ENCODE measurements at regions not wholly inside any gene's neighbourhood (a gene's known extent, or its start where the extent isn't known, plus 50 kb on each side); places are given as distances from the start of the nearest gene placed in this dataset.

GRCh38 chr5:74052441-74053221 is 426.6 kb downstream of the ARHGEF28 start:
- no peak for DNase-seq (ENCODE audit: low spot score)
- no peaks in the 10 kb centered on the region for H3K36me3 Mint-ChIP-seq (ENCODE audit: low read depth)
- no peaks in the 10 kb centered on the region for H3K9me3 Mint-ChIP-seq
- H3K27ac Mint-ChIP-seq, result no peak overlapping the region
- H3K4me3 Mint-ChIP-seq, result no peak overlapping the region
- H3K4me1 Mint-ChIP-seq (ENCODE audit: low read depth), result no peaks in the 10 kb centered on the region
- peaks cover 17% of the 10 kb centered on the region for H3K27me3 Mint-ChIP-seq (ENCODE audit: low read depth)

GRCh38 chr5:74051076-74051475 is 425.1 kb downstream of the ARHGEF28 start:
- H3K4me3 Mint-ChIP-seq, result no peak overlapping the region
- H3K9me3 Mint-ChIP-seq, result no peaks in the 10 kb centered on the region
- peaks cover 11% of the 10 kb centered on the region for H3K27me3 Mint-ChIP-seq (ENCODE audit: low read depth)

GRCh38 chr5:74044936-74045335 is 418.9 kb downstream of the ARHGEF28 start:
- no peaks in the 10 kb centered on the region for H3K9me3 Mint-ChIP-seq
- H3K27me3 Mint-ChIP-seq (ENCODE audit: low read depth), result peaks cover 6% of the 10 kb centered on the region
- H3K36me3 Mint-ChIP-seq (ENCODE audit: low read depth), result no peaks in the 10 kb centered on the region
- H3K4me3 Mint-ChIP-seq, result no peak overlapping the region
- no peak for DNase-seq (ENCODE audit: low spot score)
- H3K27ac Mint-ChIP-seq, result no peak overlapping the region
- H3K4me1 Mint-ChIP-seq (ENCODE audit: low read depth), result no peaks in the 10 kb centered on the region

More at GRCh38 chr5:74051076-74051475, 425.1 kb downstream of the ARHGEF28 start:
- no peaks in the 10 kb centered on the region for H3K4me1 Mint-ChIP-seq (ENCODE audit: low read depth)
- no peak for DNase-seq (ENCODE audit: low spot score)
- H3K27ac Mint-ChIP-seq, result no peak overlapping the region
- H3K36me3 Mint-ChIP-seq (ENCODE audit: low read depth), result no peaks in the 10 kb centered on the region

GRCh38 chr5:74042959-74043358 is 417.0 kb downstream of the ARHGEF28 start:
- Mint-ChIP-seq H3K4me1 (ENCODE audit: low read depth) (no peaks in the 10 kb centered on the region), H3K27me3 (ENCODE audit: low read depth) (peaks cover 3% of the 10 kb centered on the region), H3K27ac (no peak overlapping the region), H3K9me3 (no peaks in the 10 kb centered on the region), H3K36me3 (ENCODE audit: low read depth) (no peaks in the 10 kb centered on the region), H3K4me3 (no peak overlapping the region)
- DNase-seq (ENCODE audit: low spot score), result no peak

GRCh38 chr5:74042559-74042958 is 416.6 kb downstream of the ARHGEF28 start:
- DNase-seq (ENCODE audit: low spot score), result no peak
- no peaks in the 10 kb centered on the region for H3K36me3 Mint-ChIP-seq (ENCODE audit: low read depth)
- peaks cover 3% of the 10 kb centered on the region for H3K27me3 Mint-ChIP-seq (ENCODE audit: low read depth)
- H3K4me1 Mint-ChIP-seq (ENCODE audit: low read depth), result no peaks in the 10 kb centered on the region
- H3K27ac Mint-ChIP-seq, result no peak overlapping the region
- no peak overlapping the region for H3K4me3 Mint-ChIP-seq
- H3K9me3 Mint-ChIP-seq, result no peaks in the 10 kb centered on the region

- H3K4me3 Mint-ChIP-seq, result no peak overlapping the region
- no peaks in the 10 kb centered on the region for H3K36me3 Mint-ChIP-seq (ENCODE audit: low read depth)
- H3K4me1 Mint-ChIP-seq (ENCODE audit: low read depth), result no peaks in the 10 kb centered on the region
- no peaks in the 10 kb centered on the region for H3K9me3 Mint-ChIP-seq
- no peak for DNase-seq (ENCODE audit: low spot score)
- no peak overlapping the region for H3K27ac Mint-ChIP-seq
- peaks cover 3% of the 10 kb centered on the region for H3K27me3 Mint-ChIP-seq (ENCODE audit: low read depth)
These were observed 415.9 kb downstream of the ARHGEF28 start for GRCh38 chr5:74041913-74042312.

- Mint-ChIP-seq H3K4me1 (ENCODE audit: low read depth) (no peaks in the 10 kb centered on the region), H3K9me3 (no peaks in the 10 kb centered on the region), H3K4me3 (no peak overlapping the region), H3K27me3 (ENCODE audit: low read depth) (peaks cover 3% of the 10 kb centered on the region), H3K36me3 (ENCODE audit: low read depth) (no peaks in the 10 kb centered on the region), H3K27ac (no peak overlapping the region)
- no peak for DNase-seq (ENCODE audit: low spot score)
These were observed 415.0 kb downstream of the ARHGEF28 start for GRCh38 chr5:74040811-74041491.

- peaks cover 3% of the 10 kb centered on the region for H3K27me3 Mint-ChIP-seq (ENCODE audit: low read depth)
- no peaks in the 10 kb centered on the region for H3K9me3 Mint-ChIP-seq
- no peak overlapping the region for H3K4me3 Mint-ChIP-seq
- H3K4me1 Mint-ChIP-seq (ENCODE audit: low read depth), result no peaks in the 10 kb centered on the region
- H3K27ac Mint-ChIP-seq, result no peak overlapping the region
- no peaks in the 10 kb centered on the region for H3K36me3 Mint-ChIP-seq (ENCODE audit: low read depth)
- DNase-seq (ENCODE audit: low spot score), result no peak
These were observed 414.1 kb downstream of the ARHGEF28 start for GRCh38 chr5:74040065-74040551.

GRCh38 chr5:74037321-74037720 is 411.3 kb downstream of the ARHGEF28 start:
- no peak overlapping the region for H3K27ac Mint-ChIP-seq
- no peaks in the 10 kb centered on the region for H3K36me3 Mint-ChIP-seq (ENCODE audit: low read depth)
- no peak for DNase-seq (ENCODE audit: low spot score)
- H3K4me3 Mint-ChIP-seq, result no peak overlapping the region
- peaks cover 2% of the 10 kb centered on the region for H3K27me3 Mint-ChIP-seq (ENCODE audit: low read depth)
- no peaks in the 10 kb centered on the region for H3K4me1 Mint-ChIP-seq (ENCODE audit: low read depth)
- H3K9me3 Mint-ChIP-seq, result no peaks in the 10 kb centered on the region

- Mint-ChIP-seq H3K27ac (no peak overlapping the region), H3K27me3 (ENCODE audit: low read depth) (peaks cover 2% of the 10 kb centered on the region), H3K4me1 (ENCODE audit: low read depth) (no peaks in the 10 kb centered on the region), H3K36me3 (ENCODE audit: low read depth) (no peaks in the 10 kb centered on the region), H3K9me3 (no peaks in the 10 kb centered on the region), H3K4me3 (no peak overlapping the region)
- no peak for DNase-seq (ENCODE audit: low spot score)
These were observed 409.5 kb downstream of the ARHGEF28 start for GRCh38 chr5:74035521-74035937.

- DNase-seq (ENCODE audit: low spot score), result no peak
- Mint-ChIP-seq H3K9me3 (no peaks in the 10 kb centered on the region), H3K27ac (no peak overlapping the region), H3K4me1 (ENCODE audit: low read depth) (no peaks in the 10 kb centered on the region), H3K27me3 (ENCODE audit: low read depth) (peaks cover 2% of the 10 kb centered on the region), H3K36me3 (ENCODE audit: low read depth) (no peaks in the 10 kb centered on the region), H3K4me3 (no peak overlapping the region)
These were observed 408.7 kb downstream of the ARHGEF28 start for GRCh38 chr5:74034733-74035132.

GRCh38 chr5:74032617-74033016 is 406.6 kb downstream of the ARHGEF28 start:
- H3K27me3 Mint-ChIP-seq (ENCODE audit: low read depth), result peaks cover 2% of the 10 kb centered on the region

GRCh38 chr5:74031536-74031935 is 405.5 kb downstream of the ARHGEF28 start:
- Mint-ChIP-seq H3K4me3 (no peak overlapping the region), H3K4me1 (ENCODE audit: low read depth) (no peaks in the 10 kb centered on the region), H3K36me3 (ENCODE audit: low read depth) (no peaks in the 10 kb centered on the region), H3K27me3 (ENCODE audit: low read depth) (peaks cover 2% of the 10 kb centered on the region), H3K27ac (no peak overlapping the region), H3K9me3 (no peaks in the 10 kb centered on the region)
- no peak for DNase-seq (ENCODE audit: low spot score)

More at GRCh38 chr5:74032617-74033016, 406.6 kb downstream of the ARHGEF28 start:
- Mint-ChIP-seq H3K36me3 (ENCODE audit: low read depth) (no peaks in the 10 kb centered on the region), H3K4me3 (no peak overlapping the region), H3K4me1 (ENCODE audit: low read depth) (no peaks in the 10 kb centered on the region), H3K27ac (no peak overlapping the region), H3K9me3 (no peaks in the 10 kb centered on the region)
- no peak for DNase-seq (ENCODE audit: low spot score)

GRCh38 chr5:74030821-74031220 is 404.8 kb downstream of the ARHGEF28 start:
- DNase-seq (ENCODE audit: low spot score), result no peak
- Mint-ChIP-seq H3K27me3 (ENCODE audit: low read depth) (peaks cover 2% of the 10 kb centered on the region), H3K4me1 (ENCODE audit: low read depth) (no peaks in the 10 kb centered on the region), H3K27ac (no peak overlapping the region), H3K9me3 (no peaks in the 10 kb centered on the region), H3K4me3 (no peak overlapping the region), H3K36me3 (ENCODE audit: low read depth) (no peaks in the 10 kb centered on the region)

Data from T-helper 2 cell treated with Interferon-gamma antibody and Interleukin-4, amounts not matched to agents 5 μg/mL and 100 μg/mL, for 36 hours (primary cell).